Epidermal melanocyte (primary cell): ENCODE measurements at regions not wholly inside any gene's neighbourhood (a gene's known extent, or its start where the extent isn't known, plus 50 kb on each side); places are given as distances from the start of the nearest gene placed in this dataset.
"Not testable (repeated sequence)": the region's sequence is repeated elsewhere in the genome, so short reads cannot be mapped to it uniquely, and the experiment has no call there.

Experiments
- DNase-seq: peaks from one replicate; pipeline ENCODE4 v3.0.0; 2011; ENCODE audit warnings: low spot score; ENCODE audit not compliant: insufficient read length

GRCh38 chr13:40028446-40028845 lies 373.0 kb downstream of the COG6 start:
- DNase-seq = no peak

GRCh38 chr13:40031031-40031430 lies 375.6 kb downstream of the COG6 start:
- no peak for DNase-seq

- no peak for DNase-seq
These were observed 383.6 kb downstream of the COG6 start for GRCh38 chr13:40039061-40039460.

GRCh38 chr13:40042991-40043390 lies 387.5 kb downstream of the COG6 start:
- DNase-seq = no peak

GRCh38 chr13:40043764-40044163 lies 388.3 kb downstream of the COG6 start:
- no peak for DNase-seq

- DNase-seq = no peak
These were observed 391.9 kb downstream of the COG6 start for GRCh38 chr13:40047322-40047771.

GRCh38 chr13:40048551-40048950 lies 393.1 kb downstream of the COG6 start:
- DNase-seq = no peak

GRCh38 chr13:40052954-40053353 lies 397.5 kb downstream of the COG6 start:
- DNase-seq = no peak

GRCh38 chr13:40053401-40053800 lies 397.9 kb downstream of the COG6 start:
- no peak for DNase-seq

GRCh38 chr13:40054422-40054821 lies 399.0 kb downstream of the COG6 start:
- DNase-seq = not testable (repeated sequence)

GRCh38 chr13:40056898-40057619 lies 401.6 kb downstream of the COG6 start:
- no peak for DNase-seq

GRCh38 chr13:40058757-40059236 lies 403.3 kb downstream of the COG6 start:
- DNase-seq = no peak

GRCh38 chr13:40059540-40060232 lies 404.2 kb downstream of the COG6 start:
- no peak for DNase-seq

- no peak for DNase-seq
These were observed 405.0 kb downstream of the COG6 start for GRCh38 chr13:40060296-40061007.

GRCh38 chr13:40061466-40062450 lies 406.3 kb downstream of the COG6 start:
- DNase-seq = no peak

- no peak for DNase-seq
These were observed 407.8 kb downstream of the COG6 start for GRCh38 chr13:40063278-40063698.

GRCh38 chr13:40063703-40064102 lies 408.2 kb downstream of the COG6 start:
- no peak for DNase-seq

GRCh38 chr13:40064154-40065097 lies 409.0 kb downstream of the COG6 start:
- DNase-seq = no peak

GRCh38 chr13:40069173-40070044 lies 413.9 kb downstream of the COG6 start:
- no peak for DNase-seq
